ENCODE measurements at regions not wholly inside any gene's neighbourhood (a gene's known extent, or its start where the extent isn't known, plus 50 kb on each side); places are given as distances from the start of the nearest gene placed in this dataset.

- no peak for TF ChIP-seq EZH2phosphoT487 (IDR thresholded peaks at IDR 0.05; ENCODE audit: borderline replicate concordance, low read length)
- peak; percentile 84 for TF ChIP-seq CTCF (IDR thresholded peaks at IDR 0.05; ENCODE audit: low read depth, low read length, poor library complexity, severe bottlenecking)
Observed at GRCh38 chr1:157369808-157370521, 182.3 kb downstream of the FCRL5 start.
